ENCODE measurements at regions not wholly inside any gene's neighbourhood (a gene's known extent, or its start where the extent isn't known, plus 50 kb on each side); places are given as distances from the start of the nearest gene placed in this dataset.

- no peak overlapping the region for H3K27ac ChIP-seq (ENCODE audit: insufficient read depth, low read length, poor library complexity, severe bottlenecking)
- H3K27me3 ChIP-seq (replicated peaks; ENCODE audit: control insufficient read depth, insufficient read depth, low read length, poor library complexity, severe bottlenecking) = no peaks in the 10 kb centered on the region
- H3K4me1 ChIP-seq (ENCODE audit: control insufficient read depth, insufficient read depth, low read length, poor library complexity, severe bottlenecking) = no peaks in the 10 kb centered on the region
- no peak for DNase-seq
- no peaks in the 10 kb centered on the region for H3K9me3 ChIP-seq (ENCODE audit: control insufficient read depth, low read length)
- no peaks in the 10 kb centered on the region for H3K36me3 ChIP-seq (ENCODE audit: control insufficient read depth, insufficient read depth, low read length)
- H3K4me3 ChIP-seq (ENCODE audit: insufficient read depth, low read depth, low read length, poor library complexity, severe bottlenecking) = no peak overlapping the region
Observed at GRCh38 chr2:129001926-129002325, 683.3 kb upstream of the HS6ST1 start.

DNA sequence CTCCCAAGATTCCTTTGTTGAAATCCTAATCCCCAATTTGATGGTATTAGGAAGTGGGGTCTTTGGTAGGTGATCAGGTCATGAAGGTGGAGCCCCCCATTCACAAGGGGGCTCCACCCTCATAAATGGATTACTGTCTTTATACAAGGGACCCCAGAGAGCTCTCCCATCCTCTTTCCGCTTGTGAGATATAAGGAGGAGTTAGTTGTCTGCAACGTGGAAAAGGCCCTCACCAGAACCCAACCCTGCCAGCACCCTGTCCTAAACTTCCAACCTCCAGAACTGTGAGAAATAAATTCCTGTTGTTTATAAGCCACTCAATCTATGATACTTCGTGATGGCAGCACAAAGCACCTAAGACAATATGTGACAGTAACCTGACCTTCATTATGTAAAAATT is 684.1 kb upstream of the HS6ST1 start:
- Histone ChIP-seq H3K27ac (ENCODE audit: insufficient read depth, low read length, poor library complexity, severe bottlenecking) (no peak overlapping the region), H3K4me1 (ENCODE audit: control insufficient read depth, insufficient read depth, low read length, poor library complexity, severe bottlenecking) (no peaks in the 10 kb centered on the region), H3K27me3 (replicated peaks; ENCODE audit: control insufficient read depth, insufficient read depth, low read length, poor library complexity, severe bottlenecking) (no peaks in the 10 kb centered on the region), H3K4me3 (ENCODE audit: insufficient read depth, low read depth, low read length, poor library complexity, severe bottlenecking) (no peak overlapping the region), H3K9me3 (ENCODE audit: control insufficient read depth, low read length) (no peaks in the 10 kb centered on the region), H3K36me3 (ENCODE audit: control insufficient read depth, insufficient read depth, low read length) (no peaks in the 10 kb centered on the region)
- no peak for DNase-seq

DNA sequence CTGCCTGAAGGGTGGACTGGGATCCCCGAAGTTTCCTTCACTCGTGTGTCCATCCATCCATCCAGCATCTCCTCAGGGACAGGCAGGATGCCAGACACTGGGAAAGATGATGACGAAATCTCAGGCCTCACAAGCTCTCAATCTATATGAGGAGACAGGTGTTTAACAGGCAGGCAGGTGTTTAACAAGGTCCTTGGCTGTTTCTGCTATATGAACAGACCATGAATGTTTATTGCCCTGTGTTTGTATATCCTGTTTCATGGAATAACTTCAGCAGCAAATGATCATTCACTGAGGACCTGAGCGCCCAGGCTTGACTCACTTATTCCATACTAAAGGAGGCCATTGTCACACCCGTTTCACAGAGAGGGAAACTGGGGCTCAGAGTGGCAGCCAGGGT is 685.8 kb upstream of the HS6ST1 start:
- H3K36me3 ChIP-seq (ENCODE audit: control insufficient read depth, insufficient read depth, low read length) = no peaks in the 10 kb centered on the region
- DNase-seq = no peak

DNA sequence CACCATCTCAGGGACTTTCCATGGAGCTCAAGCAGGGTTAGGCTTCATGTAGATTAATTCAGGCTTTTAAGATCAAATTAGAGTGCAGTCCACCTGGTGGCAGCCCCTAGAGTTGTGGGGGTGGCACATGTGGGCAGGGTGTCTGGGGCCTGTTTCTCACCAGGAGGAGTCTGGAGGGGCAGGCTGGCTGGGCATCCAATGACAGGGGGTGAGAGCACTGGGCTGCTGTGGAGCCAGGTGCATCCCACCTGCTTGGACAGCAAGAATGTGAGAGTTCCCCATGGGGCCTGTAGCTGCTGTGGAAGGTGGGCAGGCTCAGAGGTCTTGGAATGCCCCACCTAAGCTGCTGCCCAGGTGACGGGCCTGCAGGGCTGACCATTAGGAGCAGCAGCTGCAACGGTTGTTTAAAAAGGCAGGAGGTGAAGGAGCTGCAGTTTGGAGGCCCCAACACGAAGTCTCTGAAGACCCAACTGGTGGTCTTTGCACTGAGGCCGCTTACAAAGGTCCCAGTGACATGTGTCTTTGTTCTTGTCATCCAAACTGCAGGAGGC is 686.3 kb upstream of the HS6ST1 start:
- H3K27ac ChIP-seq (ENCODE audit: insufficient read depth, low read length, poor library complexity, severe bottlenecking) = no peak overlapping the region
- no peaks in the 10 kb centered on the region for H3K36me3 ChIP-seq (ENCODE audit: control insufficient read depth, insufficient read depth, low read length)
- H3K27me3 ChIP-seq (replicated peaks; ENCODE audit: control insufficient read depth, insufficient read depth, low read length, poor library complexity, severe bottlenecking) = no peaks in the 10 kb centered on the region

More for the DNA sequence above, 685.8 kb upstream of the HS6ST1 start:
- no peak overlapping the region for H3K27ac ChIP-seq (ENCODE audit: insufficient read depth, low read length, poor library complexity, severe bottlenecking)
- H3K4me3 ChIP-seq (ENCODE audit: insufficient read depth, low read depth, low read length, poor library complexity, severe bottlenecking) = no peak overlapping the region
- no peaks in the 10 kb centered on the region for H3K27me3 ChIP-seq (replicated peaks; ENCODE audit: control insufficient read depth, insufficient read depth, low read length, poor library complexity, severe bottlenecking)
- no peaks in the 10 kb centered on the region for H3K9me3 ChIP-seq (ENCODE audit: control insufficient read depth, low read length)
- no peaks in the 10 kb centered on the region for H3K4me1 ChIP-seq (ENCODE audit: control insufficient read depth, insufficient read depth, low read length, poor library complexity, severe bottlenecking)

GRCh38 chr2:129006135-129006886 is 687.6 kb upstream of the HS6ST1 start:
- Histone ChIP-seq H3K9me3 (ENCODE audit: control insufficient read depth, low read length) (no peaks in the 10 kb centered on the region), H3K27ac (ENCODE audit: insufficient read depth, low read length, poor library complexity, severe bottlenecking) (no peak overlapping the region), H3K27me3 (replicated peaks; ENCODE audit: control insufficient read depth, insufficient read depth, low read length, poor library complexity, severe bottlenecking) (no peaks in the 10 kb centered on the region), H3K4me3 (ENCODE audit: insufficient read depth, low read depth, low read length, poor library complexity, severe bottlenecking) (no peak overlapping the region), H3K36me3 (ENCODE audit: control insufficient read depth, insufficient read depth, low read length) (no peaks in the 10 kb centered on the region), H3K4me1 (ENCODE audit: control insufficient read depth, insufficient read depth, low read length, poor library complexity, severe bottlenecking) (no peaks in the 10 kb centered on the region)
- no peak for DNase-seq

More for the DNA sequence above, 686.3 kb upstream of the HS6ST1 start:
- H3K9me3 ChIP-seq (ENCODE audit: control insufficient read depth, low read length) = no peaks in the 10 kb centered on the region
- H3K4me1 ChIP-seq (ENCODE audit: control insufficient read depth, insufficient read depth, low read length, poor library complexity, severe bottlenecking) = no peaks in the 10 kb centered on the region
- H3K4me3 ChIP-seq (ENCODE audit: insufficient read depth, low read depth, low read length, poor library complexity, severe bottlenecking) = no peak overlapping the region
- DNase-seq = no peak

GRCh38 chr2:129006901-129007300 is 688.2 kb upstream of the HS6ST1 start:
- H3K9me3 ChIP-seq (ENCODE audit: control insufficient read depth, low read length) = no peaks in the 10 kb centered on the region
- H3K27me3 ChIP-seq (replicated peaks; ENCODE audit: control insufficient read depth, insufficient read depth, low read length, poor library complexity, severe bottlenecking) = no peaks in the 10 kb centered on the region
- H3K4me3 ChIP-seq (ENCODE audit: insufficient read depth, low read depth, low read length, poor library complexity, severe bottlenecking) = no peak overlapping the region
- no peaks in the 10 kb centered on the region for H3K4me1 ChIP-seq (ENCODE audit: control insufficient read depth, insufficient read depth, low read length, poor library complexity, severe bottlenecking)
- no peaks in the 10 kb centered on the region for H3K36me3 ChIP-seq (ENCODE audit: control insufficient read depth, insufficient read depth, low read length)
- DNase-seq = no peak
- H3K27ac ChIP-seq (ENCODE audit: insufficient read depth, low read length, poor library complexity, severe bottlenecking) = no peak overlapping the region

GRCh38 chr2:129008055-129008880 is 689.6 kb upstream of the HS6ST1 start:
- no peak overlapping the region for H3K4me3 ChIP-seq (ENCODE audit: insufficient read depth, low read depth, low read length, poor library complexity, severe bottlenecking)
- no peaks in the 10 kb centered on the region for H3K9me3 ChIP-seq (ENCODE audit: control insufficient read depth, low read length)
- no peaks in the 10 kb centered on the region for H3K27me3 ChIP-seq (replicated peaks; ENCODE audit: control insufficient read depth, insufficient read depth, low read length, poor library complexity, severe bottlenecking)
- H3K27ac ChIP-seq (ENCODE audit: insufficient read depth, low read length, poor library complexity, severe bottlenecking) = no peak overlapping the region
- no peaks in the 10 kb centered on the region for H3K36me3 ChIP-seq (ENCODE audit: control insufficient read depth, insufficient read depth, low read length)
- DNase-seq = no peak
- H3K4me1 ChIP-seq (ENCODE audit: control insufficient read depth, insufficient read depth, low read length, poor library complexity, severe bottlenecking) = no peaks in the 10 kb centered on the region

DNA sequence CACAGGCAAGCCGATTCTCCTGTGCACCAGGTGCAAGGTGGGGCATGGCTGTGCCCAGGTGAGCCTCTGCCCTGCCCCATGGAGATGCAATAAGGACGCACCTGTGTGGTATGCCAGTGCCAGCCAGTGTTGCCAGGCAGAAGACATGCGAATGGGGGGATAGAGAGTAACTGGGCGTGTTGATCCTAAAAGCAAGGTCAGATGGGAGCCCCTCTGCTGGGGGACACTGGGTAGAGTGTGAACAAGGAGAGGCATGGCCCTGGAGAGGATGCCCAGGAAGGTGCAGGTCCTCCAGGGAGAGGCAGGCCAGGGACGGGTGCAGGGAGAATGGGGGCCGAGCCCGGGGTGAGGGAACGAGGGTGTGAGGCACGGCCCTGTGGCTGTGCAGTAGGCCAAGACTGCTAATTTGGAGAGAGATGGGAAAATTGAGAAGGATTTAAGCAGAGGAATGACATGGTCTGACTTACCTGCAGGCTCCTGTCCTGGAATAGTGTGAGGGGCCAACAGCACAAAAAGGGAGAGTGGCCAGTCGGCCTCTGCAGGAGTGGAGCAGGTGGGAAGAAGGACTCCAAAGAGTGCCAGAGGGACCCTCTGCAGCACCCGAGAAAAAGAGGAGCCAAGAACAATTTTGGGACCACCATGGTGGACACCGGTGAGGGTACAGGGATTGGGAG is 690.4 kb upstream of the HS6ST1 start:
- no peak overlapping the region for H3K27ac ChIP-seq (ENCODE audit: insufficient read depth, low read length, poor library complexity, severe bottlenecking)
- H3K9me3 ChIP-seq (ENCODE audit: control insufficient read depth, low read length) = no peaks in the 10 kb centered on the region
- H3K36me3 ChIP-seq (ENCODE audit: control insufficient read depth, insufficient read depth, low read length) = no peaks in the 10 kb centered on the region
- H3K27me3 ChIP-seq (replicated peaks; ENCODE audit: control insufficient read depth, insufficient read depth, low read length, poor library complexity, severe bottlenecking) = no peaks in the 10 kb centered on the region
- no peak for DNase-seq
- no peaks in the 10 kb centered on the region for H3K4me1 ChIP-seq (ENCODE audit: control insufficient read depth, insufficient read depth, low read length, poor library complexity, severe bottlenecking)
- H3K4me3 ChIP-seq (ENCODE audit: insufficient read depth, low read depth, low read length, poor library complexity, severe bottlenecking) = no peak overlapping the region

DNA sequence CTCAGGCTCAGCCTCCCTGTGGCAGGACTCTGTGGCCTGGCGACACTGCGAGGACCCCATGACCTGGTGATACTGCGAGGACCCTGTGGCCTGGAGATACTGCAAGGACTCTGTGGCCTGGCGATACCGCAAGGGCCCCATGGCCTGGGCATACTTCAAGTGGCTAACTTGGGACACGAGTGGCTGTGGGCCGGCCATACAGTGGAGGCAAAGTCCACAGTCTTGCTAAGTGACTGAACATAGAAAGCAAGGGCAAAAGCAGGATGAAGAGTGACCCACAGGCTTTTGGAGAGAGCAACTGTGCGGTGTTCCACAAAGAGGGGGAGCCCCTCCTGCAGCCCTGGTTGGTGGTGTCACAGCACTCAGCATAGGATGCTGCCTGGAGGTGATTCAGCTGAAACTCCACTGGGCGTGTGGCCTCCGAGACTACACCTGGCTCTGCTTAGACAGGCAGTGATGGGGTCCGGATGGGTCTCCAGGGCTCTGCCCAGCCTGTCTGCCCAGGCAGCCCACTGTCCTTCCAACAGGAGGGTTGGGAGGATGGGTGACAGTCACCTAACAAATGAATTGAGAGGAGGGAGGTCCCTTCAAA is 691.0 kb upstream of the HS6ST1 start:
- Histone ChIP-seq H3K4me3 (ENCODE audit: insufficient read depth, low read depth, low read length, poor library complexity, severe bottlenecking) (no peak overlapping the region), H3K9me3 (ENCODE audit: control insufficient read depth, low read length) (no peaks in the 10 kb centered on the region)

More for the DNA sequence above, 691.0 kb upstream of the HS6ST1 start:
- H3K27me3 ChIP-seq (replicated peaks; ENCODE audit: control insufficient read depth, insufficient read depth, low read length, poor library complexity, severe bottlenecking) = no peaks in the 10 kb centered on the region
- H3K36me3 ChIP-seq (ENCODE audit: control insufficient read depth, insufficient read depth, low read length) = no peaks in the 10 kb centered on the region
- no peaks in the 10 kb centered on the region for H3K4me1 ChIP-seq (ENCODE audit: control insufficient read depth, insufficient read depth, low read length, poor library complexity, severe bottlenecking)
- DNase-seq = no peak
- no peak overlapping the region for H3K27ac ChIP-seq (ENCODE audit: insufficient read depth, low read length, poor library complexity, severe bottlenecking)
